ENCODE measurements at regions not wholly inside any gene's neighbourhood (a gene's known extent, or its start where the extent isn't known, plus 50 kb on each side); places are given as distances from the start of the nearest gene placed in this dataset.

GRCh38 chr1:213678753-213679152, 309.0 kb upstream of the PROX1 start:
- no peak for DNase-seq
- whole genome bisulfite sequencing, 2 donors (ENCODE audit: low coverage in 1 of 2): 88% methylated on average over 3 of the region's 3 CpGs; no CpG with 5 or more reads in 1 of the 2 donors
- TF ChIP-seq EP300 (IDR thresholded peaks at IDR 0.05; ENCODE audit: low read depth) (no peak), POLR2A (IDR thresholded peaks at IDR 0.05) (no peak), POLR2AphosphoS5 (IDR thresholded peaks at IDR 0.05) (no peak)
- TF ChIP-seq, protein P1, sequence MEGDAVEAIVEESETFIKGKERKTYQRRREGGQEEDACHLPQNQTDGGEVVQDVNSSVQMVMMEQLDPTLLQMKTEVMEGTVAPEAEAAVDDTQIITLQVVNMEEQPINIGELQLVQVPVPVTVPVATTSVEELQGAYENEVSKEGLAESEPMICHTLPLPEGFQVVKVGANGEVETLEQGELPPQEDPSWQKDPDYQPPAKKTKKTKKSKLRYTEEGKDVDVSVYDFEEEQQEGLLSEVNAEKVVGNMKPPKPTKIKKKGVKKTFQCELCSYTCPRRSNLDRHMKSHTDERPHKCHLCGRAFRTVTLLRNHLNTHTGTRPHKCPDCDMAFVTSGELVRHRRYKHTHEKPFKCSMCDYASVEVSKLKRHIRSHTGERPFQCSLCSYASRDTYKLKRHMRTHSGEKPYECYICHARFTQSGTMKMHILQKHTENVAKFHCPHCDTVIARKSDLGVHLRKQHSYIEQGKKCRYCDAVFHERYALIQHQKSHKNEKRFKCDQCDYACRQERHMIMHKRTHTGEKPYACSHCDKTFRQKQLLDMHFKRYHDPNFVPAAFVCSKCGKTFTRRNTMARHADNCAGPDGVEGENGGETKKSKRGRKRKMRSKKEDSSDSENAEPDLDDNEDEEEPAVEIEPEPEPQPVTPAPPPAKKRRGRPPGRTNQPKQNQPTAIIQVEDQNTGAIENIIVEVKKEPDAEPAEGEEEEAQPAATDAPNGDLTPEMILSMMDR (IDR thresholded peaks at IDR 0.05): no peak
- Histone ChIP-seq H3K4me1 (peaks cover 0 to 9% (median 8%) of the 10 kb centered on the region in 4 donors), H3K9me3 (no peaks in the 10 kb centered on the region), H3K4me3 (no peak overlapping the region), H3K27ac (no peak overlapping the region), H3K27me3 (no peaks in the 10 kb centered on the region), H3K36me3 (no peaks in the 10 kb centered on the region)
- in situ Hi-C loops (cut with MboI; ENCODE audit: low pct_ligation_motif_present in 1 of 4, low pct_unique_long_range_greater_than_20kb in 1 of 4, low sequenced_read_pairs in 3 of 4): no loop called here
- intact Hi-C loops (cut with DNase I; ENCODE audit: low total_unique reads): no loop called here

GRCh38 chr1:213679153-213679552, 308.6 kb upstream of the PROX1 start:
- WGBS, 2 donors (ENCODE audit: low coverage in 1 of 2): 40 to 50% methylated on average over 3 of the region's 3 CpGs
- intact Hi-C loops (cut with DNase I; ENCODE audit: low total_unique reads): no loop called here
- Histone ChIP-seq H3K36me3 (no peaks in the 10 kb centered on the region), H3K9me3 (no peaks in the 10 kb centered on the region), H3K27ac (no peak overlapping the region), H3K27me3 (no peaks in the 10 kb centered on the region), H3K4me3 (no peak overlapping the region), H3K4me1 (peaks cover 0 to 12% (median 8%) of the 10 kb centered on the region in 4 donors)
- DNase-seq: no peak
- TF ChIP-seq, protein P1 (IDR thresholded peaks at IDR 0.05): no peak
- TF ChIP-seq EP300 (IDR thresholded peaks at IDR 0.05; ENCODE audit: low read depth) (no peak), POLR2A (IDR thresholded peaks at IDR 0.05) (no peak), POLR2AphosphoS5 (IDR thresholded peaks at IDR 0.05) (no peak)
- in situ Hi-C loops (cut with MboI; ENCODE audit: low pct_ligation_motif_present in 1 of 4, low pct_unique_long_range_greater_than_20kb in 1 of 4, low sequenced_read_pairs in 3 of 4): no loop called here

GRCh38 chr1:213680677-213681325, 307.0 kb upstream of the PROX1 start:
- H3K9me3 ChIP-seq: no peaks in the 10 kb centered on the region
- no peaks in the 10 kb centered on the region for H3K36me3 ChIP-seq
- no peaks in the 10 kb centered on the region for H3K27me3 ChIP-seq
- intact Hi-C loops (cut with DNase I; ENCODE audit: low total_unique reads) (no loop called here), in situ Hi-C loops (cut with MboI; ENCODE audit: low pct_ligation_motif_present in 1 of 4, low pct_unique_long_range_greater_than_20kb in 1 of 4, low sequenced_read_pairs in 3 of 4) (no loop called here)
- TF ChIP-seq POLR2A (IDR thresholded peaks at IDR 0.05) (no peak), EP300 (IDR thresholded peaks at IDR 0.05; ENCODE audit: low read depth) (no peak), POLR2AphosphoS5 (IDR thresholded peaks at IDR 0.05) (no peak)
- TF ChIP-seq, protein P1 (IDR thresholded peaks at IDR 0.05): no peak
- no peak for DNase-seq
- H3K4me1 ChIP-seq: peaks cover 0 to 15% (median 8%) of the 10 kb centered on the region in 4 donors
- no peak overlapping the region for H3K4me3 ChIP-seq
- 67 to 81% methylated on average over 1 to 8 of the region's 8 CpGs for WGBS, 2 donors (ENCODE audit: low coverage in 1 of 2)
- H3K27ac ChIP-seq: no peak overlapping the region

- no peak overlapping the region for H3K4me3 ChIP-seq
- H3K4me1 ChIP-seq: peaks cover 0 to 22% (median 12%) of the 10 kb centered on the region in 4 donors
- TF ChIP-seq EP300 (IDR thresholded peaks at IDR 0.05; ENCODE audit: low read depth): no peak
- TF ChIP-seq POLR2AphosphoS5 (IDR thresholded peaks at IDR 0.05): no peak
- TF ChIP-seq, protein P1 (IDR thresholded peaks at IDR 0.05): no peak
- TF ChIP-seq POLR2A (IDR thresholded peaks at IDR 0.05): no peak
- H3K27ac ChIP-seq: no peak overlapping the region
- intact Hi-C loops (cut with DNase I; ENCODE audit: low total_unique reads) (no loop called here), in situ Hi-C loops (cut with MboI; ENCODE audit: low pct_ligation_motif_present in 1 of 4, low pct_unique_long_range_greater_than_20kb in 1 of 4, low sequenced_read_pairs in 3 of 4) (no loop called here)
- DNase-seq: no peak
- no peaks in the 10 kb centered on the region for H3K9me3 ChIP-seq
- no peaks in the 10 kb centered on the region for H3K27me3 ChIP-seq
- 87% methylated on average over 3 of the region's 3 CpGs for WGBS, 2 donors (ENCODE audit: low coverage in 1 of 2)
- H3K36me3 ChIP-seq: no peaks in the 10 kb centered on the region
These were observed 305.9 kb upstream of the PROX1 start for GRCh38 chr1:213681788-213682340.
